Cardiac muscle cell (in vitro differentiated cells and primary cell): ENCODE measurements at regions not wholly inside any gene's neighbourhood (a gene's known extent, or its start where the extent isn't known, plus 50 kb on each side); places are given as distances from the start of the nearest gene placed in this dataset.

Experiments used
- DNase-seq, 2 donors: peaks; one replicate each; pipeline versions ENCODE4 v3.0.0 to v3.0.0-alpha.2; 2010 to 2017; ENCODE audit warnings: low read depth in 1 of 2, low spot score in 1 of 2
- H3K27ac ChIP-seq: fragments of 200-600 bp; sonication (generic); 2 replicates; pipeline ENCODE4 v1.5.1; 2016
- H3K27me3 ChIP-seq: fragments of 200-600 bp; sonication (generic); 2 replicates; pipeline ENCODE4 v1.6.0; 2016; ENCODE audit warnings: control low read depth
- H3K36me3 ChIP-seq: fragments of 200-600 bp; sonication (generic); 2 replicates; pipeline ENCODE4 v1.5.1; 2016; ENCODE audit warnings: control low read depth
- H3K4me1 ChIP-seq: fragments of 200-600 bp; sonication (generic); 2 replicates; pipeline ENCODE4 v1.8.1; 2017; ENCODE audit warnings: low read depth, mild to moderate bottlenecking, mixed run types
- H3K4me3 ChIP-seq: fragments of 200-600 bp; sonication (generic); 2 replicates; pipeline ENCODE4 v1.5.1; 2016; ENCODE audit warnings: mild to moderate bottlenecking
- H3K9me3 ChIP-seq: fragments of 200-600 bp; sonication (generic); 2 replicates; pipeline ENCODE4 v1.5.1; 2017; ENCODE audit warnings: low read depth, mild to moderate bottlenecking, control low read depth
- TF ChIP-seq, protein P1 (sequence below): IDR thresholded peaks from 2 replicates; pipeline ENCODE4 v1.5.1; 2012; ENCODE audit warnings: low read depth, mild to moderate bottlenecking, low read length

DNA sequence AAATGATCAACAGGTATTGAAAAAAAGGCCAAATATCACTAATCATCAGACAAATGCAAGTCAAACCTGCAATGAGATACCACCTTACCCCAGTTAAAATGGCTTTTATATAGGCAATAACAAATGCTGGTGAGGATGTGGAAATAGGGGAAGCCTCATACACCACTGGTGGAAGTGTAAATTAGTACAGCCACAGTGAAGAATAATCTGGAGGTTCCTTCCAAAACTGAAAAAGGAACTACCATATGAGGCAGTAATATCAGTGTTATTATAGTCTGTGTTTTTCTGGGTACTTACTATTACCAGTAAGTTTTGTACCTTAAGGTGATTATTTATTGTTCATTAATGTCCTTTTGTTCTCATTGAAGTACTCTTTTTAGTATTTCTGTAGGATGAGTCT, 201.3 kb downstream of the MRPL39 start:
- DNase-seq, result no peak
- Histone ChIP-seq H3K27ac (no peak overlapping the region), H3K27me3 (no peaks in the 10 kb centered on the region), H3K36me3 (no peaks in the 10 kb centered on the region), H3K4me3 (no peak overlapping the region), H3K4me1 (no peaks in the 10 kb centered on the region), H3K9me3 (no peaks in the 10 kb centered on the region)
- TF ChIP-seq, protein P1, sequence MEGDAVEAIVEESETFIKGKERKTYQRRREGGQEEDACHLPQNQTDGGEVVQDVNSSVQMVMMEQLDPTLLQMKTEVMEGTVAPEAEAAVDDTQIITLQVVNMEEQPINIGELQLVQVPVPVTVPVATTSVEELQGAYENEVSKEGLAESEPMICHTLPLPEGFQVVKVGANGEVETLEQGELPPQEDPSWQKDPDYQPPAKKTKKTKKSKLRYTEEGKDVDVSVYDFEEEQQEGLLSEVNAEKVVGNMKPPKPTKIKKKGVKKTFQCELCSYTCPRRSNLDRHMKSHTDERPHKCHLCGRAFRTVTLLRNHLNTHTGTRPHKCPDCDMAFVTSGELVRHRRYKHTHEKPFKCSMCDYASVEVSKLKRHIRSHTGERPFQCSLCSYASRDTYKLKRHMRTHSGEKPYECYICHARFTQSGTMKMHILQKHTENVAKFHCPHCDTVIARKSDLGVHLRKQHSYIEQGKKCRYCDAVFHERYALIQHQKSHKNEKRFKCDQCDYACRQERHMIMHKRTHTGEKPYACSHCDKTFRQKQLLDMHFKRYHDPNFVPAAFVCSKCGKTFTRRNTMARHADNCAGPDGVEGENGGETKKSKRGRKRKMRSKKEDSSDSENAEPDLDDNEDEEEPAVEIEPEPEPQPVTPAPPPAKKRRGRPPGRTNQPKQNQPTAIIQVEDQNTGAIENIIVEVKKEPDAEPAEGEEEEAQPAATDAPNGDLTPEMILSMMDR, result no peak

DNA sequence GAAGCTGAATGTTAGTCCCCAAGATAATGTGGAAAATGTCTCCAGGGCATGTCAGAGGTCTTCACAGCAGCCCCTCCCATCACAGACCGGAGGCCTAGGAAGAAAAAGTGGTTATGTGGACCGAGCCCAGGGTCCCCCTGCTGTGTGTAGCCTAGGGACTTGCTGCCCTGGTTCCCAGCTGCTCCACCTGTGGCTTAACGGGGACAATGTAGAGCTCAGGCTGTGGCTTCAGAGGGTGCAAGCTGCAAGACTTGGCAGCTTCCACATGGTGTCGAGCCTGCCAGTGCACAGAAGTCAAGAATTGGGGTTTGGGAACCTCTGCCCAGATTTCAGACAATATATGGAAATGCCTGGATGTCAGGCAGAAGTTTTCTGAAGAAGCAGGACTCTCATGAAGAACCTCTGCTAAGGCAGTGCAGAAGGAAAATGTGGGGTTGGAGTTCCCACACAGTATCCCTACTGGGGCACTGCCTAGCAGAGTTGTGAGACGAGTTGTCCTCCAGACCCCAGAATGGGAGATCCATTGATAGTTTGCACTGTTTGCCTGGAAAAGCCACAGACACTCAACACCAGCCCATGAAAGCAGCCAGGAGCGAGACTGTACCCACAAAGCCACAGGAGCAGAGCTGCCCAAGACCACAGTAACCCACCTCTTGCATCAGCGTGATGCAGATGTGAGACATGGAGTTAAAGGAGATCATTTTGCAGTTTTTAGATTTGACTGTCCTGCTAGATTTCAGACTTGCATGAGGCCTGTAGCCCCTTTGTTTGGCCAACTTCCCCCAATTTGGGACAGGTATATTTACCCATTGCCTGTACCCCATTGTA, 204.9 kb downstream of the MRPL39 start:
- TF ChIP-seq, protein P1, result no peak
- no peaks in the 10 kb centered on the region for H3K36me3 ChIP-seq
- H3K27me3 ChIP-seq, result no peaks in the 10 kb centered on the region
- peaks cover 5% of the 10 kb centered on the region for H3K4me1 ChIP-seq
- no peaks in the 10 kb centered on the region for H3K9me3 ChIP-seq
- no peak for DNase-seq
- no peak overlapping the region for H3K4me3 ChIP-seq
- no peak overlapping the region for H3K27ac ChIP-seq

DNA sequence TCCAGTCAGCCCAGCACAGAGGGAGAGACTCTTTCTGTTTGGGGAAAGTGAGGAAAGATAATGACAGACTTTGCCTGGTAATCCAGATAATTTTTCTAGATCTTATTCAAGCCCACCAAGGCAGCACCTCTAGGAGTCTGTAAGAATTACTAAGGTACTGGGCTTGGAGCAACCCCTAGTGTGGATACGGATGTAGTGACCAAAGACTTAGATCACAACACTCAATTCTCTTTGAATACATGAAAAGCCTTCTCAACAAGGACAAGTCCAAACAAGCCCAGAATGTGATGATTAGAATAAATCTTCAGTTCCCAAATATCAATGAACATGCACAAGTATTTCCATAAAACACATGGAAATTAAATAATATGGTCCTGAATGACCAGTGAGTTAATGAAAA, 206.9 kb downstream of the MRPL39 start:
- TF ChIP-seq, protein P1, result no peak
- peaks cover 5% of the 10 kb centered on the region for H3K4me1 ChIP-seq
- H3K27me3 ChIP-seq, result no peaks in the 10 kb centered on the region
- H3K27ac ChIP-seq, result no peak overlapping the region
- no peaks in the 10 kb centered on the region for H3K9me3 ChIP-seq
- no peak for DNase-seq
- no peak overlapping the region for H3K4me3 ChIP-seq
- no peaks in the 10 kb centered on the region for H3K36me3 ChIP-seq

DNA sequence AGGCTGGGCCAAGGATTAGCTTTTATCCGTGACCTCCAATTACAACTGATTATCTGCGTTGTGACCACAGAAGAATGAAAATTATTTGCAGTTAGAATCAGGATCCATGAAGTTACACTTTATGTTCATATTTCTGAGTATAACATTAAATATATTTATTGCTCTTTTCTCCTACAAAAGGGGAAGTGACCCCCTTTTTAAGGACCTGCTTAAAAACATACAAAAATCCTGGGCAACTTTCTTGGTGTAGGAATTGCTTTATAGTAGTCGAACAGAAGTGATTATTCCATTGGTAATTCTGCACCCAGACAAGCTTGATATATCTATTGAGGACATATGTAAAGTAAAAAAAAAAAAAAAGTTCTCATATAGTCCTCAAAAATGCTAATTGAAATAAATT, 208.7 kb downstream of the MRPL39 start:
- H3K4me3 ChIP-seq, result no peak overlapping the region
- no peaks in the 10 kb centered on the region for H3K36me3 ChIP-seq
- peaks cover 5% of the 10 kb centered on the region for H3K4me1 ChIP-seq
- no peak for DNase-seq
- H3K9me3 ChIP-seq, result no peaks in the 10 kb centered on the region
- TF ChIP-seq, protein P1, result no peak
- H3K27me3 ChIP-seq, result no peaks in the 10 kb centered on the region
- H3K27ac ChIP-seq, result no peak overlapping the region

DNA sequence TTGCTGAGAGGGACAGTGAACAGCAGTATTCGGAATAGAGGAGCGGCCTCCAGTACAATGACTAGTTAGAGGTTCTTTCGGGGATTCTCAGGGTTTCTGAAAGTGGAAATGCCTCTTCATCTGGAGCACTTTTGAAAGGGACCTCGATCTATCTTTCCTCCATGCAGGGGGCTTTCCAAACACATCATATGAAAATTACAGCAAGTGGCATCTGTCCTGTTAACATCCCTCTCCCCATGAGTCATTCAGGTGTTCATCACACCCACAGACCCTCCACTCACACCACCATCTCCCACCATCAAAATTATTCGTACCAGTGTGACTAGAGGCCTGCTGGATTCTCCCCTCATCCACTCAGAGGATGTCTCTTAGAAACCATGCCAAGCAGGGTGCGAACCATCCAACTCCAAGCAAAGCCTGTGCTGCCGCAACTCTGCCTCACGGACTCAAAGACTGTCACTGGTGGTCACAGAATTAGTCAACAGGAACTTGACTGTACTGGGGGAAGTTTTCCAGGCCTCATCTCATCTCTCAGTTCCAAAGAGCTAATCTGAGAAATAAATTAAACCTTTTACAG, 211.1 kb downstream of the MRPL39 start:
- Histone ChIP-seq H3K9me3 (no peaks in the 10 kb centered on the region), H3K27me3 (no peaks in the 10 kb centered on the region), H3K36me3 (no peaks in the 10 kb centered on the region), H3K27ac (no peak overlapping the region), H3K4me1 (peaks cover 5% of the 10 kb centered on the region), H3K4me3 (no peak overlapping the region)
- TF ChIP-seq, protein P1, result no peak
- no peak for DNase-seq
